Endodermal cell (in vitro differentiated cells): ENCODE measurements at regions not wholly inside any gene's neighbourhood (a gene's known extent, or its start where the extent isn't known, plus 50 kb on each side); places are given as distances from the start of the nearest gene placed in this dataset.
"Not testable (repeated sequence)": the region's sequence is repeated elsewhere in the genome, so short reads cannot be mapped to it uniquely, and the experiment has no call there.

ENCODE experiments used
- DNase-seq: peaks from one replicate; pipeline ENCODE4 v3.0.0-alpha.2; 2017
- H3K27ac ChIP-seq: 2 replicates; pipeline ENCODE4 v1.5.1; 2013; ENCODE audit warnings: mild to moderate bottlenecking, low read depth, low read length, moderate library complexity
- H3K27me3 ChIP-seq: 2 replicates; pipeline ENCODE4 v1.6.1; 2013; ENCODE audit warnings: mild to moderate bottlenecking, low read length, moderate library complexity; ENCODE audit not compliant: insufficient read depth, control insufficient read depth, poor library complexity, severe bottlenecking
- H3K36me3 ChIP-seq: 2 replicates; pipeline ENCODE4 v1.7.0; 2013; ENCODE audit warnings: mild to moderate bottlenecking, low read length, moderate library complexity; ENCODE audit not compliant: control insufficient read depth, insufficient read depth
- H3K4me1 ChIP-seq: one replicate; pipeline ENCODE4 v1.7.0; 2013; ENCODE audit warnings: low read length; ENCODE audit not compliant: control insufficient read depth, insufficient read depth
- H3K4me3 ChIP-seq: 2 replicates; pipeline ENCODE4 v1.5.1; 2013; ENCODE audit warnings: mild to moderate bottlenecking, low read length, moderate library complexity
- H3K9ac ChIP-seq: 2 replicates; pipeline ENCODE4 v1.6.1; 2013; ENCODE audit warnings: mild to moderate bottlenecking, low read length, moderate library complexity; ENCODE audit not compliant: poor library complexity, severe bottlenecking; ENCODE audit errors: extremely low read depth
- H3K9me3 ChIP-seq: 2 replicates; pipeline ENCODE4 v1.6.1; 2013; ENCODE audit warnings: mild to moderate bottlenecking, low read length, moderate library complexity; ENCODE audit not compliant: control insufficient read depth
- H3K27ac Mint-ChIP-seq: 2 replicates; pipeline ENCODE4 v1.8.0; 2020; ENCODE audit warnings: mixed read lengths
- H3K27me3 Mint-ChIP-seq: 2 replicates; pipeline ENCODE4 v1.8.0; 2021; ENCODE audit warnings: mild to moderate bottlenecking, mixed read lengths; ENCODE audit not compliant: insufficient read depth
- H3K36me3 Mint-ChIP-seq: 2 replicates; pipeline ENCODE4 v1.8.0; 2020; ENCODE audit warnings: low read depth, mixed read lengths
- H3K4me1 Mint-ChIP-seq: 2 replicates; pipeline ENCODE4 v1.8.0; 2020; ENCODE audit warnings: mixed read lengths
- H3K4me3 Mint-ChIP-seq: 2 replicates; pipeline ENCODE4 v1.8.0; 2020; ENCODE audit warnings: mild to moderate bottlenecking, moderate library complexity, mixed read lengths
- H3K9me3 Mint-ChIP-seq: 2 replicates; pipeline ENCODE4 v1.8.0; 2020; ENCODE audit warnings: mild to moderate bottlenecking, mixed read lengths
- WGBS, 2 experiments: methylation state at CpG; one replicate each; pipeline versions ENCODE4 v1.1.5 to v1.1.7; 2013; ENCODE audit warnings: missing lambda C conversion rate in 2 of 2, mixed read lengths in 1 of 2; ENCODE audit not compliant: insufficient coverage in 1 of 2, insufficient read length in 1 of 2; 5-methylcytosine and 5-hydroxymethylcytosine counted together
- TF ChIP-seq, protein P1 (sequence below): fragments of 200-600 bp; sonication (generic); conservative IDR thresholded peaks from 2 replicates; pipeline ENCODE4 v1.5.0; 2021; ENCODE audit warnings: antibody characterized with exemption, mild to moderate bottlenecking

DNA sequence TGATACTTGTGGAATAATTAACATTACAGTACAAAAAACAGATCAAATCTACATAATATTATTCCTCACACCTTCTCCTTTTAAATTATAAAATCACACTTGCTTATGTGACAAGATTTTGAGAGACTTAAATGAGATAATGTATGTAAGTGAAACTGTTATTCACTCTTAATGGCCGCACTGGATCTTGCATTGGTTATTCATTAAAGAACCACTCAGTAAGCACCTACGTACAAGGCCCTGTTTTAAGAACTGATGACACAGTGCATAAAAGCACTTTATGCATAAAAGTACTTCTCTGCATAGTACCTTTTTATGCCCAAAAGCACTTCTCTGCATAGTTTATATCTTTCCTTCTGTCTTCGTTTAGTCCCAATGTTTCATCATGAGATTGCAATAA lies 172.1 kb downstream of the GOLGA6L6 start:
- no peaks in the 10 kb centered on the region for H3K9me3 Mint-ChIP-seq
- no peaks in the 10 kb centered on the region for H3K36me3 Mint-ChIP-seq
- no peak overlapping the region for H3K27ac Mint-ChIP-seq
- H3K4me3 Mint-ChIP-seq: no peak overlapping the region
- TF ChIP-seq, protein P1, sequence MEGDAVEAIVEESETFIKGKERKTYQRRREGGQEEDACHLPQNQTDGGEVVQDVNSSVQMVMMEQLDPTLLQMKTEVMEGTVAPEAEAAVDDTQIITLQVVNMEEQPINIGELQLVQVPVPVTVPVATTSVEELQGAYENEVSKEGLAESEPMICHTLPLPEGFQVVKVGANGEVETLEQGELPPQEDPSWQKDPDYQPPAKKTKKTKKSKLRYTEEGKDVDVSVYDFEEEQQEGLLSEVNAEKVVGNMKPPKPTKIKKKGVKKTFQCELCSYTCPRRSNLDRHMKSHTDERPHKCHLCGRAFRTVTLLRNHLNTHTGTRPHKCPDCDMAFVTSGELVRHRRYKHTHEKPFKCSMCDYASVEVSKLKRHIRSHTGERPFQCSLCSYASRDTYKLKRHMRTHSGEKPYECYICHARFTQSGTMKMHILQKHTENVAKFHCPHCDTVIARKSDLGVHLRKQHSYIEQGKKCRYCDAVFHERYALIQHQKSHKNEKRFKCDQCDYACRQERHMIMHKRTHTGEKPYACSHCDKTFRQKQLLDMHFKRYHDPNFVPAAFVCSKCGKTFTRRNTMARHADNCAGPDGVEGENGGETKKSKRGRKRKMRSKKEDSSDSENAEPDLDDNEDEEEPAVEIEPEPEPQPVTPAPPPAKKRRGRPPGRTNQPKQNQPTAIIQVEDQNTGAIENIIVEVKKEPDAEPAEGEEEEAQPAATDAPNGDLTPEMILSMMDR: no peak
- no peak overlapping the region for H3K27ac ChIP-seq
- no peak overlapping the region for H3K9ac ChIP-seq
- H3K9me3 ChIP-seq: peaks cover 87% of the 10 kb centered on the region
- H3K4me1 ChIP-seq: no peaks in the 10 kb centered on the region
- 64 to 72% methylated on average over 3 of the region's 3 CpGs for WGBS, 2 experiments
- DNase-seq: no peak
- H3K36me3 ChIP-seq: no peaks in the 10 kb centered on the region
- no peak overlapping the region for H3K4me3 ChIP-seq
- H3K4me1 Mint-ChIP-seq: no peaks in the 10 kb centered on the region
- H3K27me3 Mint-ChIP-seq: no peaks in the 10 kb centered on the region
- H3K27me3 ChIP-seq: no peaks in the 10 kb centered on the region

DNA sequence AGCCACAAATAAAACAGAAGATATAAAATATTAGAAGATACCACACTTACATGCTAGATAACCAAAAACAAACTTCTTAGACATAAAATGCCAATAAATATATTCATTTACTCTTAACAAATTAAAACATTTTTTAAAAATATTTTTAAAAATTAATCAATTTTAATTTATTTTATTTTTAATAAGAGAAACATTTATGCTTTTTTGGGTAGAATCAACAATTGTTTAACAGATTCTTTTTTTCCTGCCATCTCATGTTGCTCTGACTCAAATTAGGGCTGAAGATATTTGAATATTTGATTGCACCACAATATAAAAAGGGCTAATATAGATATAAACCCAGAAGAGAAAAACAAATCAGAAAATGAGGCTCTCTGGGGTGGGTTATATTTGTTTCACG lies 172.6 kb downstream of the GOLGA6L6 start:
- no peak overlapping the region for H3K4me3 Mint-ChIP-seq
- Histone ChIP-seq H3K27me3 (no peaks in the 10 kb centered on the region), H3K4me3 (no peak overlapping the region), H3K4me1 (no peaks in the 10 kb centered on the region), H3K36me3 (no peaks in the 10 kb centered on the region), H3K9me3 (peaks cover 87% of the 10 kb centered on the region), H3K9ac (no peak overlapping the region), H3K27ac (no peak overlapping the region)
- no peaks in the 10 kb centered on the region for H3K4me1 Mint-ChIP-seq
- DNase-seq: no peak
- H3K27ac Mint-ChIP-seq: no peak overlapping the region
- no peaks in the 10 kb centered on the region for H3K27me3 Mint-ChIP-seq
- TF ChIP-seq, protein P1: no peak
- no peaks in the 10 kb centered on the region for H3K9me3 Mint-ChIP-seq
- H3K36me3 Mint-ChIP-seq: no peaks in the 10 kb centered on the region
- WGBS, 2 experiments: 14 to 40% methylated on average over 1 of the region's 1 CpG

DNA sequence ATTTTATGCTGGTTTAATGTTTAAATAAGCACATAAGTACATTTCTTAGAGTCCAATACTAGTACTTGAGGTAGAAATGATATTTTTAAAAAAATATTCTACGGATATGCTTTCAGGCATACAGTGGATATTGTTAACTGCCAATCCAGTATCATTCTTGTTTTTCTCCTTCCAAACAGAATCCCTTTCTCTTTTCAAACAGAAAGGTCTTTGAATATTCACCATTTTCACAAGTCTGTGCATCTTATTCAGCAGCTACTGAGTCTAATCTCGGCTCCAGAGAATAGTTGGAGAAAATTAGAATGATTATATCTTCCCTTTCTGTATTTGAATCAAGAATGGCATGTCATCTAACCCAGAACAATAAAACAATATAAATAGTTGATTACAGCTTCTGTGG lies 174.5 kb downstream of the GOLGA6L6 start:
- Histone ChIP-seq H3K4me1 (no peaks in the 10 kb centered on the region), H3K4me3 (no peak overlapping the region), H3K9ac (no peak overlapping the region), H3K27ac (no peak overlapping the region), H3K27me3 (no peaks in the 10 kb centered on the region), H3K9me3 (peaks cover 80% of the 10 kb centered on the region), H3K36me3 (no peaks in the 10 kb centered on the region)
- Mint-ChIP-seq H3K4me1 (no peaks in the 10 kb centered on the region), H3K27me3 (no peaks in the 10 kb centered on the region), H3K9me3 (no peaks in the 10 kb centered on the region), H3K27ac (no peak overlapping the region), H3K4me3 (no peak overlapping the region), H3K36me3 (no peaks in the 10 kb centered on the region)
- WGBS, 2 experiments: 50 to 74% methylated on average over 2 of the region's 2 CpGs
- DNase-seq: no peak
- TF ChIP-seq, protein P1: no peak

DNA sequence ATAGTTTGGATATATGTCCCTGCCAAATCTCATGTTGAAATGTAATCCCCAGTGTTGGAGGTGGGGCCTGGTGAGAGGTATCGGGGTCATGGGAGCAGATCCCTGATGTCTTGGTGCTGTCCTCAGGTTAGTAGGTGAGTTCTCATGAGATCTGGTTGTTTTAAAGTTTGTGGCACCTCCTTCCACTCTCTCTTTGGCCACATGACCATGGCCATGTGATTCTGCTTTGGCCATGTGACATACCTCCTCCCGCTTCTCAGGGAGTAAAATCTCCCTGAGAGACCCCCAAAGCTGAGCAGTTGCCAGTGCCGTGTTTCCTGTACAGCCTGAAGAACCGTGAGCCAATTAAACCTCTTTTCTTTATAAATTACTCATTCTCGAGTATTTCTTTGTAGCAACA lies 178.0 kb downstream of the GOLGA6L6 start:
- peaks cover 85% of the 10 kb centered on the region for H3K9me3 ChIP-seq
- not testable (repeated sequence) for H3K4me1 ChIP-seq, H3K27ac Mint-ChIP-seq, H3K4me3 ChIP-seq, H3K27ac ChIP-seq, DNase-seq, H3K4me3 Mint-ChIP-seq, H3K9ac ChIP-seq, H3K4me1 Mint-ChIP-seq, H3K27me3 ChIP-seq, H3K36me3 Mint-ChIP-seq, H3K9me3 Mint-ChIP-seq, H3K27me3 Mint-ChIP-seq, H3K36me3 ChIP-seq
- 69 to 72% methylated on average over 5 of the region's 5 CpGs for WGBS, 2 experiments
